ENCODE measurements at regions not wholly inside any gene's neighbourhood (a gene's known extent, or its start where the extent isn't known, plus 50 kb on each side); places are given as distances from the start of the nearest gene placed in this dataset.

DNA sequence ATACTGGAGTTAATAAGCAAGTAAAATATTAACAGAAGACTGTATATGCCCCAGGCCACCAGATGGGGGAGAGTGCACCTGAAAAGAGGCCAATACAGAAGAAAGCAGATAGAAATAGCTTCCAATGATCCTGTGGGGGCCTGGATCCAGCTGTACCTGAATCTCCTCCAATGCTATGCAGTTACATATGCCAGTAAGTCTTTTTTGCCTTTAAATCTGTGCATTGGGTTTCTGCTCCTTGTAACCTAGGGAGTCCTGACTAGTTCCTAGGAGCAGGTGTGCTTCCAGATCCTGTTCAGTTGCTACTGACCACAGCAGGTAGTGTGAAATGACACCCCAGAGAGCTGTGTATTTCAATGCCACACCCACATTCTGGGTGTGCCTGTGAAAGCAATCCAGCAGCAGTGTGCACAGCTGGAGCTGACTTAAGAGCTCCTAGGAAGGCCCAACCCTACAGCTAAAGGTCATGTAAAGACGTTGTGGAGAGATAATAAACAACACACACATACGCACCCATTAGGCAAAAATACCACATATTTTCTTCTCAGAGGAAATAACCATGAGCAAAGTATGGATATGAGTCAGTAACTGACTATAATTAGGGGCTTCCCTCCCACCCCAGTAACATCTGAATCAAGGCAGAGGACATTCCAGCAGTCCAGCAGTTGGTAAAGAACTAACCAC lies 62.2 kb upstream of the AKAP13 start:
- TF ChIP-seq POLR2A (IDR thresholded peaks at IDR 0.05) = no peak
- no peak for TF ChIP-seq CTCF (IDR thresholded peaks at IDR 0.05)
- H3K4me3 ChIP-seq = no peak overlapping the region
- no peaks in the 10 kb centered on the region for H3K36me3 ChIP-seq
- H3K9me3 ChIP-seq = no peaks in the 10 kb centered on the region
- intact Hi-C loops (cut with DNase I; ENCODE audit: low total_unique reads) = no loop called here
- DNase-seq = no peak
- H3K27ac ChIP-seq = no peak overlapping the region
- no peaks in the 10 kb centered on the region for H3K27me3 ChIP-seq
- H3K4me1 ChIP-seq = no peaks in the 10 kb centered on the region

DNA sequence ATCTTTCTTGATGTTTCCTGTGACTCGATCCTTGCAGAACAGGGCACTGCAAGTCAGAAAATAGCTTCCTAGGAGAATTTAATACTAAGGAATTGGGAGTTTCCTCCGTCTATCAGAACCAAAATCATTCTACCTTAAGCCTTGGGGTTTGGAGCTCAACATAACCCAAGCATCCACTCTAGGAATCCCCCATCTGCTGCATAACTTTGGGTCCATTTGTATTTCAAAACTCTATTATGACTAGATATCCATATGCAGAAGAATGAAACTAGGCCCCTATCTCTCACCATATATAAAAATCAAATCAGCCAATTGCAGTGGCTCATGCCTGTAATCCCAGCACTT lies 61.7 kb upstream of the AKAP13 start:
- Histone ChIP-seq H3K9me3 (no peaks in the 10 kb centered on the region), H3K36me3 (no peaks in the 10 kb centered on the region), H3K27me3 (no peaks in the 10 kb centered on the region), H3K4me3 (no peak overlapping the region), H3K4me1 (no peaks in the 10 kb centered on the region), H3K27ac (no peak overlapping the region)
- intact Hi-C loops (cut with DNase I; ENCODE audit: low total_unique reads) = no loop called here
- TF ChIP-seq CTCF (IDR thresholded peaks at IDR 0.05) = no peak
- TF ChIP-seq POLR2A (IDR thresholded peaks at IDR 0.05) = no peak
- no peak for DNase-seq

DNA sequence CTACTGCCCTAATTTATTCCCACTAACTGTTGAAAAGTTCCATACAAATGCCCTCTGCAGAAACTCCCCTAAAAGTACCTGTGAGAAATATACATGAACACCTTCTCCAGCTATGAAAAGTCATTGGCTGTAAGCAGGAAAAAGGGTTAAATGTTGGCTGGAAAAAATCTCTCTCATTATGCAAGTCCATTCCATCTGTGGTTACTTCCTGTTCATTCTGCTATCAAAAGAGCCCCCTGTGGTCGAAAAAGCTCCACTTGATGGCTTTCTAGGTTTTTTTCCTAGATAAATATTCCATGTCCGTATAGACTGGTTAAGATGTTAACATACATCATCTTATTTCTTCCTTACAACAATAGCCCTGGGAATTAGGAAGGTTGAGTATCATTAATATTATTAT lies 56.2 kb upstream of the AKAP13 start:
- no peaks in the 10 kb centered on the region for H3K27me3 ChIP-seq
- H3K9me3 ChIP-seq = no peaks in the 10 kb centered on the region
- no peaks in the 10 kb centered on the region for H3K4me1 ChIP-seq
- no peak for DNase-seq
- H3K27ac ChIP-seq = no peak overlapping the region
- no peak overlapping the region for H3K4me3 ChIP-seq
- TF ChIP-seq POLR2A (IDR thresholded peaks at IDR 0.05) (no peak), CTCF (IDR thresholded peaks at IDR 0.05) (no peak)
- H3K36me3 ChIP-seq = no peaks in the 10 kb centered on the region
- intact Hi-C loops (cut with DNase I; ENCODE audit: low total_unique reads) = no loop called here

- Histone ChIP-seq H3K4me3 (no peak overlapping the region), H3K9me3 (no peaks in the 10 kb centered on the region), H3K27ac (no peak overlapping the region), H3K27me3 (no peaks in the 10 kb centered on the region), H3K4me1 (no peaks in the 10 kb centered on the region), H3K36me3 (no peaks in the 10 kb centered on the region)
- intact Hi-C loops (cut with DNase I; ENCODE audit: low total_unique reads) = no loop called here
- TF ChIP-seq CTCF (IDR thresholded peaks at IDR 0.05) (no peak), POLR2A (IDR thresholded peaks at IDR 0.05) (no peak)
- no peak for DNase-seq
Observed at GRCh38 chr15:85325834-85326233, 54.6 kb upstream of the AKAP13 start.

DNA sequence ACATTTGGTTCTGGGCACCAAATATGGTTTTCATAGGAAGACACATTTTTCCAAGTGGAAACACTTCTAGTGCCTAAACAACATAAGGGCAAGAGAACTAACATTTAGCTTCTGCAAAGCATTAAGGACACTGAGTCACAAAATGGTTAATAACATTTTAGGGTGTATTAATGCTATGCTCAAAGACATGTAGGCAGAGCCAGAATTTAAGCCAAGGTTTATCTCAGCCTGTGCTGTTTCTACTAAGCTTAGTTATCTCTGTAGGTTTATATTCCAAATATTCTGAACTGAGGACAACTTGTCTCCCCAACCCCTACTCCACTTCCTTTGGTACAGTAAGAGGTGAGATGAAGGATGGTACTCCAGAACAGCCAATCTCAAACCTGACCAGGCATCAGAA lies 54.1 kb upstream of the AKAP13 start:
- Histone ChIP-seq H3K36me3 (no peaks in the 10 kb centered on the region), H3K4me3 (no peak overlapping the region), H3K4me1 (no peaks in the 10 kb centered on the region), H3K27me3 (no peaks in the 10 kb centered on the region), H3K9me3 (no peaks in the 10 kb centered on the region), H3K27ac (no peak overlapping the region)
- DNase-seq = no peak
- intact Hi-C loops (cut with DNase I; ENCODE audit: low total_unique reads) = no loop called here
- TF ChIP-seq CTCF (IDR thresholded peaks at IDR 0.05) (no peak), POLR2A (IDR thresholded peaks at IDR 0.05) (no peak)

Measured in uterus (tissue), 3 donors.